H9 (cell line): ENCODE measurements at regions not wholly inside any gene's neighbourhood (a gene's known extent, or its start where the extent isn't known, plus 50 kb on each side); places are given as distances from the start of the nearest gene placed in this dataset.

Source experiments
- DNase-seq: peaks from one replicate; pipeline ENCODE4 v3.0.0-alpha.2; 2017
- H2AFZ ChIP-seq: one replicate; pipeline ENCODE4 v1.6.1; 2013; ENCODE audit warnings: mild to moderate bottlenecking, low read length, control low read depth, moderate library complexity
- H2AK5ac ChIP-seq: 2 replicates; pipeline ENCODE4 v1.6.1; 2013; ENCODE audit warnings: low read length, control low read depth, mixed read lengths; ENCODE audit not compliant: insufficient read length
- H2BK120ac ChIP-seq: one replicate; pipeline ENCODE4 v1.6.1; 2013; ENCODE audit warnings: low read depth, mild to moderate bottlenecking, low read length, control low read depth, inconsistent platforms; ENCODE audit not compliant: poor library complexity, severe bottlenecking
- H2BK12ac ChIP-seq: 2 replicates; pipeline ENCODE4 v1.6.1; 2013; ENCODE audit warnings: low read length, control low read depth, mixed read lengths, low read depth; ENCODE audit not compliant: insufficient read length
- H2BK15ac ChIP-seq: 2 replicates; pipeline ENCODE4 v1.6.1; 2013; ENCODE audit warnings: low read depth, low read length, control low read depth
- H2BK20ac ChIP-seq: one replicate; pipeline ENCODE4 v1.6.1; 2013; ENCODE audit warnings: low read depth, mild to moderate bottlenecking, low read length, control low read depth, inconsistent platforms; ENCODE audit not compliant: poor library complexity, severe bottlenecking
- H2BK5ac ChIP-seq: 2 replicates; pipeline ENCODE4 v1.6.1; 2013; ENCODE audit warnings: low read length, control low read depth, mixed read lengths; ENCODE audit not compliant: insufficient read length
- H3K14ac ChIP-seq: 2 replicates; pipeline ENCODE4 v1.6.1; 2013; ENCODE audit warnings: low read length, control low read depth; ENCODE audit not compliant: insufficient read depth
- H3K18ac ChIP-seq: 2 replicates; pipeline ENCODE4 v1.6.1; 2013; ENCODE audit warnings: low read depth, mild to moderate bottlenecking, mixed read lengths, low read length, control low read depth; ENCODE audit not compliant: insufficient read length
- H3K23ac ChIP-seq: 2 replicates; pipeline ENCODE4 v1.6.1; 2013; ENCODE audit warnings: low read length, control low read depth, mixed read lengths, low read depth; ENCODE audit not compliant: insufficient read length
- H3K23me2 ChIP-seq: 2 replicates; pipeline ENCODE4 v1.6.1; 2013; ENCODE audit warnings: low read depth, mild to moderate bottlenecking, mixed read lengths, low read length, control low read depth; ENCODE audit not compliant: insufficient read length, poor library complexity, severe bottlenecking
- H3K27ac ChIP-seq: 2 replicates; pipeline ENCODE4 v1.5.1; 2013; ENCODE audit warnings: low read length, control low read depth, mixed read lengths, low read depth; ENCODE audit not compliant: insufficient read length
- H3K27me3 ChIP-seq: 2 replicates; pipeline ENCODE4 v1.6.1; 2013; ENCODE audit warnings: low read length, control low read depth, inconsistent platforms; ENCODE audit not compliant: insufficient read depth
- H3K4ac ChIP-seq: 2 replicates; pipeline ENCODE4 v1.6.1; 2013; ENCODE audit warnings: low read depth, mild to moderate bottlenecking, control low read depth, inconsistent platforms, low read length, moderate library complexity
- H3K4me1 ChIP-seq: 2 replicates; pipeline ENCODE4 v1.6.1; 2013; ENCODE audit warnings: low read length, control low read depth, inconsistent platforms; ENCODE audit not compliant: insufficient read depth
- H3K4me2 ChIP-seq: 2 replicates; pipeline ENCODE4 v1.6.1; 2013; ENCODE audit warnings: low read length, control low read depth, mixed read lengths; ENCODE audit not compliant: insufficient read length, insufficient read depth
- H3K56ac ChIP-seq: 2 replicates; pipeline ENCODE4 v1.6.1; 2013; ENCODE audit warnings: low read depth, mild to moderate bottlenecking, mixed read lengths, low read length, control low read depth; ENCODE audit not compliant: insufficient read length
- H3K79me1 ChIP-seq: 2 replicates; pipeline ENCODE4 v1.6.1; 2013; ENCODE audit warnings: low read depth, mild to moderate bottlenecking, moderate library complexity, low read length, control low read depth, inconsistent platforms; ENCODE audit not compliant: insufficient read depth, poor library complexity, severe bottlenecking
- H3K79me2 ChIP-seq: 2 replicates; pipeline ENCODE4 v1.6.1; 2013; ENCODE audit warnings: low read length, control low read depth, inconsistent platforms; ENCODE audit not compliant: insufficient read depth
- H3K9ac ChIP-seq: 2 replicates; pipeline ENCODE4 v1.6.1; 2013; ENCODE audit warnings: low read length, control low read depth, mixed read lengths; ENCODE audit not compliant: insufficient read length; ENCODE audit errors: extremely low read depth
- H3K9me3 ChIP-seq: one replicate; pipeline ENCODE4 v1.6.1; 2013; ENCODE audit warnings: low read depth, low read length, inconsistent platforms; ENCODE audit not compliant: control insufficient read depth
- H3T11ph ChIP-seq: one replicate; pipeline ENCODE4 v1.6.1; 2013; ENCODE audit warnings: mild to moderate bottlenecking, low read length, control low read depth, inconsistent platforms
- H4K20me1 ChIP-seq: one replicate; pipeline ENCODE4 v1.6.1; 2013; ENCODE audit not compliant: control insufficient read depth, insufficient read length, insufficient read depth
- H4K5ac ChIP-seq: 2 replicates; pipeline ENCODE4 v1.6.1; 2013; ENCODE audit warnings: low read depth, mild to moderate bottlenecking, mixed read lengths, low read length, control low read depth; ENCODE audit not compliant: insufficient read length
- H4K8ac ChIP-seq: replicated peaks from 2 replicates; pipeline ENCODE4 v1.6.1; 2013; ENCODE audit warnings: low read length, control low read depth, mixed read lengths, low read depth; ENCODE audit not compliant: insufficient read length
- H4K91ac ChIP-seq: 2 replicates; pipeline ENCODE4 v1.6.1; 2013; ENCODE audit warnings: low read depth, mild to moderate bottlenecking, moderate library complexity, mixed read lengths, low read length, control low read depth; ENCODE audit not compliant: insufficient read length
- H3K27ac Mint-ChIP-seq, 3 experiments: 2 replicates in 2 of 3; 3 replicates in 1 of 3; pipeline ENCODE4 v1.8.0; 2020 to 2021; ENCODE audit warnings: mixed read lengths in 3 of 3, mild to moderate bottlenecking in 1 of 3, moderate library complexity in 1 of 3
- H3K27me3 Mint-ChIP-seq: 2 replicates; pipeline ENCODE4 v1.8.0; 2021; ENCODE audit warnings: low read depth, mild to moderate bottlenecking, moderate library complexity, mixed read lengths
- H3K36me3 Mint-ChIP-seq, 3 experiments: 2 replicates in 2 of 3; 3 replicates in 1 of 3; pipeline ENCODE4 v1.8.0; 2020 to 2021; ENCODE audit warnings: low read depth in 3 of 3, mixed read lengths in 3 of 3; ENCODE audit not compliant: insufficient read depth in 1 of 3
- H3K4me1 Mint-ChIP-seq, 2 experiments: 2 replicates each; pipeline ENCODE4 v1.8.0; 2020; ENCODE audit warnings: mixed read lengths in 2 of 2
- H3K4me3 Mint-ChIP-seq, 2 experiments: 2 replicates in 1 of 2; 3 replicates in 1 of 2; pipeline ENCODE4 v1.8.0; 2020 to 2021; ENCODE audit warnings: mild to moderate bottlenecking in 2 of 2, mixed read lengths in 2 of 2, moderate library complexity in 1 of 2
- H3K9me3 Mint-ChIP-seq, 2 experiments: 2 replicates in 1 of 2; 3 replicates in 1 of 2; pipeline ENCODE4 v1.8.0; 2020; ENCODE audit warnings: mild to moderate bottlenecking in 2 of 2, mixed read lengths in 2 of 2, moderate library complexity in 1 of 2
- WGBS: extraction: QIAGEN DNeasy Blood & Tissue Kit; methylation state at CpG from one replicate; pipeline ENCODE4 v1.1.7; 2013; ENCODE audit warnings: missing lambda C conversion rate, low lambda C conversion rate, mixed read lengths; ENCODE audit not compliant: insufficient read length; ENCODE audit errors: extremely low coverage; 5-methylcytosine and 5-hydroxymethylcytosine counted together
- TF ChIP-seq, protein P1 (sequence below): fragments of 200-600 bp; sonication (generic); conservative IDR thresholded peaks from 3 replicates; pipeline ENCODE4 v1.8.0; 2021; ENCODE audit warnings: antibody characterized with exemption, mild to moderate bottlenecking

DNA sequence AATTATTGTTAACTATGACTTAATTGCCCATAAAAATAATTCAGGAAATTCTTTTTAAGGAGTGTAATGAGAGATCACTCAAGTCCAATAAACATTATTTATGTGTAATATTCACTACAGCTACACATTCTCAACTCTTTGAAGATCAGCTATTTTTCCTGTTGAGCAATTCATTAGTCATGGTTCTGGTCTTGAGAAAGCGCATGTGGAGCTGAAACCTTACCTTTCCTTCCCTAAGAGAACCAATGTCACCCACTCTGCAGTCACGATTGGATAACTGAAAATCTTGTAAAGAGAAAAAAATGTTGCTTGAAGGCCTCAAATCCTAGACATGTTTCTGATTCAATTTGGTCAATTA, 736.9 kb upstream of the MARCKS start:
- H3K4ac ChIP-seq = no peak overlapping the region
- no peak overlapping the region for H4K91ac ChIP-seq
- no peak overlapping the region for H3K4me2 ChIP-seq
- no peak overlapping the region for H4K5ac ChIP-seq
- no peaks in the 10 kb centered on the region for H3K79me1 ChIP-seq
- TF ChIP-seq, protein P1, sequence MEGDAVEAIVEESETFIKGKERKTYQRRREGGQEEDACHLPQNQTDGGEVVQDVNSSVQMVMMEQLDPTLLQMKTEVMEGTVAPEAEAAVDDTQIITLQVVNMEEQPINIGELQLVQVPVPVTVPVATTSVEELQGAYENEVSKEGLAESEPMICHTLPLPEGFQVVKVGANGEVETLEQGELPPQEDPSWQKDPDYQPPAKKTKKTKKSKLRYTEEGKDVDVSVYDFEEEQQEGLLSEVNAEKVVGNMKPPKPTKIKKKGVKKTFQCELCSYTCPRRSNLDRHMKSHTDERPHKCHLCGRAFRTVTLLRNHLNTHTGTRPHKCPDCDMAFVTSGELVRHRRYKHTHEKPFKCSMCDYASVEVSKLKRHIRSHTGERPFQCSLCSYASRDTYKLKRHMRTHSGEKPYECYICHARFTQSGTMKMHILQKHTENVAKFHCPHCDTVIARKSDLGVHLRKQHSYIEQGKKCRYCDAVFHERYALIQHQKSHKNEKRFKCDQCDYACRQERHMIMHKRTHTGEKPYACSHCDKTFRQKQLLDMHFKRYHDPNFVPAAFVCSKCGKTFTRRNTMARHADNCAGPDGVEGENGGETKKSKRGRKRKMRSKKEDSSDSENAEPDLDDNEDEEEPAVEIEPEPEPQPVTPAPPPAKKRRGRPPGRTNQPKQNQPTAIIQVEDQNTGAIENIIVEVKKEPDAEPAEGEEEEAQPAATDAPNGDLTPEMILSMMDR = no peak
- H3K9me3 Mint-ChIP-seq = peaks cover 0 to 4% of the 10 kb centered on the region in 2 experiments; a peak in 2 of 5 replicates
- no peak overlapping the region for H2BK5ac ChIP-seq
- 0 out of 7 replicates have a peak, but pooled peaks cover 0 to 5% (median 0%) of the 10 kb centered on the region in 3 experiments for H3K36me3 Mint-ChIP-seq
- no peak overlapping the region for H3K56ac ChIP-seq
- H3K4me1 Mint-ChIP-seq = peaks cover 4% of the 10 kb centered on the region in 2 experiments; a peak in 3 of 4 replicates
- WGBS = no CpG with 5 or more reads among the region's 2 CpGs
- H4K20me1 ChIP-seq = no peaks in the 10 kb centered on the region
- H2BK12ac ChIP-seq = no peak overlapping the region
- H4K8ac ChIP-seq = no peak overlapping the region
- no peaks in the 10 kb centered on the region for H3K79me2 ChIP-seq
- H2AK5ac ChIP-seq = no peak overlapping the region
- H2BK120ac ChIP-seq = no peak overlapping the region
- no peak overlapping the region for H3K27ac ChIP-seq
- H3K14ac ChIP-seq = no peak overlapping the region
- H2AFZ ChIP-seq = no peak overlapping the region
- no peaks in the 10 kb centered on the region for H3K9me3 ChIP-seq
- H3K18ac ChIP-seq = no peak overlapping the region
- no peak overlapping the region for H3T11ph ChIP-seq
- no peak overlapping the region for H3K23ac ChIP-seq
- H2BK15ac ChIP-seq = no peak overlapping the region
- no peak overlapping the region for H3K4me3 Mint-ChIP-seq
- no peak for DNase-seq
- no peaks in the 10 kb centered on the region for H3K23me2 ChIP-seq
- H3K27ac Mint-ChIP-seq = no peak overlapping the region
- H3K27me3 ChIP-seq = no peaks in the 10 kb centered on the region
- H2BK20ac ChIP-seq = no peak overlapping the region
- no peaks in the 10 kb centered on the region for H3K4me1 ChIP-seq
- no peaks in the 10 kb centered on the region for H3K27me3 Mint-ChIP-seq
- H3K9ac ChIP-seq = no peak overlapping the region
